T-helper 17 cell (primary cell): ENCODE measurements at regions not wholly inside any gene's neighbourhood (a gene's known extent, or its start where the extent isn't known, plus 50 kb on each side); places are given as distances from the start of the nearest gene placed in this dataset.

Experiments used
- ATAC-seq: fragments of 150-1000 bp; cut with Tn5 transposase; 2 replicates; pipeline ENCODE4 v1.10.0; 2021; ENCODE audit warnings: mild to moderate bottlenecking, moderate library complexity
- DNase-seq, 3 donors: peaks; one replicate each; pipeline versions ENCODE4 v3.0.0 to v3.0.0-alpha.2; 2020 to 2021
- H3K9me3 ChIP-seq: one replicate; pipeline ENCODE4 v1.7.0; 2013; ENCODE audit warnings: low read length, mild to moderate bottlenecking; ENCODE audit not compliant: control insufficient read depth, poor library complexity, severe bottlenecking
- H3K27ac Mint-ChIP-seq: one replicate; pipeline ENCODE4 v1.8.0; 2022; ENCODE audit warnings: mild to moderate bottlenecking, moderate library complexity, mixed read lengths
- H3K27me3 Mint-ChIP-seq: one replicate; pipeline ENCODE4 v1.8.0; 2022; ENCODE audit warnings: mixed read lengths
- H3K36me3 Mint-ChIP-seq: one replicate; pipeline ENCODE4 v1.8.0; 2022; ENCODE audit warnings: low read depth, mixed read lengths
- H3K4me1 Mint-ChIP-seq: one replicate; pipeline ENCODE4 v1.8.0; 2022; ENCODE audit warnings: mild to moderate bottlenecking, mixed read lengths
- H3K4me3 Mint-ChIP-seq: one replicate; pipeline ENCODE4 v1.8.0; 2022; ENCODE audit warnings: mild to moderate bottlenecking, moderate library complexity, mixed read lengths

DNA sequence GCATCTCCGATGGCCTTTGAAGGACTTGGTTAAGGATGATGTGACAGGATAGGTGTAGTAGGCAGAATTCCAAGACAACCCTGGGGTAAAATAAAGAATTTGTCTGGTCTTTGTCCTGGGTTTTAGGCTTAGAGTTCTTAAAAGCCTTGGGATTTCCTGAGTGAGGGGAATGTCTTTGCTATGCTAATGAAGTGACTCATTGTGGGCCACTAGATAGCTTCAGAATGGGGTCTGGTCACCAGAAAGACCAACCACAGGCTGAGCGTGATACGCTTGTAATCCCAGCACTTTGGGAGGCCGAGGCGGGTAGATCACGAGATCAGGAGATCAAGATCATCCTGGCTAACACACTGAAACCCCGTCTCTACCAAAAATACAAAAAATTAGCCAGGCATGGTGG lies 182.8 kb upstream of the TOX3 start:
- ATAC-seq, result no peak
- no peaks in the 10 kb centered on the region for H3K27me3 Mint-ChIP-seq
- H3K27ac Mint-ChIP-seq, result no peak overlapping the region
- no peak overlapping the region for H3K4me3 Mint-ChIP-seq
- no peak for DNase-seq
- peaks cover 2% of the 10 kb centered on the region for H3K36me3 Mint-ChIP-seq
- no peaks in the 10 kb centered on the region for H3K4me1 Mint-ChIP-seq
- H3K9me3 ChIP-seq, result peaks cover 3% of the 10 kb centered on the region

GRCh38 chr16:52727849-52728248 lies 180.9 kb upstream of the TOX3 start:
- DNase-seq, result no peak
- ATAC-seq, result no peak

DNA sequence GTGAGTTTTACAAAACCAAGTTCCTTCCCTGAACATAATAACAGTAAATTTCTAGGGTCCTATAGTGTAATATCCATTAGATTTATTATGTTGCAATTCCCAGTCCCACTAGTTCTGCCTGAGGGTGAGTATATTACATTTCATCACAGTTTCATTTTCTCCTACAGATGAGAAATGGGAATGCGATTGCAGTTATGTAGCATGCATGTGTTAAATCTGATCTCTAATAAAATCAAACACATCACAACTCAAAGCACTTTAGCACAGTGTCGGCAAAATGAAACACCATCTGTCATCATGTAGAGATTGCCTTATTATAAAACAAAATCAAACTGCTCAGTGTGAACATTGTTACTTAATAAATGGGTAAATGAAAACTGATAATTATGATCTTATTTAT lies 180.5 kb upstream of the TOX3 start:
- H3K27ac Mint-ChIP-seq, result no peak overlapping the region

More at GRCh38 chr16:52727849-52728248, 180.9 kb upstream of the TOX3 start:
- H3K9me3 ChIP-seq, result peaks cover 3% of the 10 kb centered on the region
- Mint-ChIP-seq H3K27ac (no peak overlapping the region), H3K36me3 (peaks cover 2% of the 10 kb centered on the region), H3K4me1 (no peaks in the 10 kb centered on the region), H3K4me3 (no peak overlapping the region), H3K27me3 (no peaks in the 10 kb centered on the region)

DNA sequence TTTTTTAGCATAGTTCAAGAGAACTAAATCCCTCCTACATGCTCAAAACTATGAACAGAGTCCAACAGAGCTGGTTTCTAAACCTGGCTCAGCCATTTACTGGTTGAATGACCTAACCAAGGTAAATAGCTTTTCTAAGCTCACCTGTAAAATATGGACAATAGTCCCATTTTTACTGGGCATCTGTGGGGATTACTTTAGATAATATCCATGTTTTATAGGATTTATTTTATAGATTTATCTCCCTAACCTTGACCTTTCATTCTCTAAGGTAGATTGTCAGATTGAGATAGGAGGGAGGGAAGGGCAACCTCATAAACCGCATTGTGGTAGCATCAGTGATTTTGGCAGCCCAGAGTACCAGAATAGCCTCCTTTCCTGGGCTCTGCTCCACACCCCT lies 178.5 kb upstream of the TOX3 start:
- Mint-ChIP-seq H3K27ac (no peak overlapping the region), H3K4me1 (no peaks in the 10 kb centered on the region), H3K4me3 (no peak overlapping the region), H3K27me3 (no peaks in the 10 kb centered on the region), H3K36me3 (no peaks in the 10 kb centered on the region)
- ATAC-seq, result no peak
- DNase-seq, result no peak
- H3K9me3 ChIP-seq, result peaks cover 3% of the 10 kb centered on the region

More for the DNA sequence above, 180.5 kb upstream of the TOX3 start:
- Mint-ChIP-seq H3K4me1 (no peaks in the 10 kb centered on the region), H3K36me3 (peaks cover under 1% of the 10 kb centered on the region), H3K4me3 (no peak overlapping the region), H3K27me3 (no peaks in the 10 kb centered on the region)
- DNase-seq (no peak), ATAC-seq (no peak)
- H3K9me3 ChIP-seq, result peaks cover 3% of the 10 kb centered on the region

- H3K27me3 Mint-ChIP-seq, result no peaks in the 10 kb centered on the region
- no peak overlapping the region for H3K27ac Mint-ChIP-seq
- H3K4me1 Mint-ChIP-seq, result no peaks in the 10 kb centered on the region
- no peaks in the 10 kb centered on the region for H3K9me3 ChIP-seq
- no peaks in the 10 kb centered on the region for H3K36me3 Mint-ChIP-seq
- ATAC-seq, result no peak
- H3K4me3 Mint-ChIP-seq, result no peak overlapping the region
- no peak for DNase-seq
These were observed 178.1 kb upstream of the TOX3 start for GRCh38 chr16:52725043-52725442.

DNA sequence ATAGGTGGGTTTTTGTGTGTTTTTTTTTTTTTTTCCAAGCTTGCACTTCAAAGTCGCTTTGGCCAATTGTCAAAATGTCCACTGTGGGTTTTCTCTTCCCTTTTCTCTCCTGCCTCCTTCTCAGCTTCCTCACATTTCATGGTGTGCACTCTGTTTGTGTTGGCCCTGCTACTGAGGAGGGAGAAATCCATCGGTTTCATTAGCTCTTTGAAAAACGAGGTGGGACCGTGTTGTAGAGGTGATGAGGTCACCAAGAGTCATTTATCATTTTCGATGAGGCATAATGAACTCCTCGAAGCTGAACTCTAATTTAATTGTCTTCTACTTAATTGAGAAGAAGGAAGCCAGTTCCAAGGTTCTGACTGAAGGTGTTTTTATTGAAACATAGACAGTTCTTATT lies 174.4 kb upstream of the TOX3 start:
- H3K27ac Mint-ChIP-seq, result no peak overlapping the region
- ATAC-seq (no peak), DNase-seq (no peak)
- H3K4me1 Mint-ChIP-seq, result no peaks in the 10 kb centered on the region
- no peaks in the 10 kb centered on the region for H3K9me3 ChIP-seq
- H3K4me3 Mint-ChIP-seq, result no peak overlapping the region
- no peaks in the 10 kb centered on the region for H3K36me3 Mint-ChIP-seq
- no peaks in the 10 kb centered on the region for H3K27me3 Mint-ChIP-seq

DNA sequence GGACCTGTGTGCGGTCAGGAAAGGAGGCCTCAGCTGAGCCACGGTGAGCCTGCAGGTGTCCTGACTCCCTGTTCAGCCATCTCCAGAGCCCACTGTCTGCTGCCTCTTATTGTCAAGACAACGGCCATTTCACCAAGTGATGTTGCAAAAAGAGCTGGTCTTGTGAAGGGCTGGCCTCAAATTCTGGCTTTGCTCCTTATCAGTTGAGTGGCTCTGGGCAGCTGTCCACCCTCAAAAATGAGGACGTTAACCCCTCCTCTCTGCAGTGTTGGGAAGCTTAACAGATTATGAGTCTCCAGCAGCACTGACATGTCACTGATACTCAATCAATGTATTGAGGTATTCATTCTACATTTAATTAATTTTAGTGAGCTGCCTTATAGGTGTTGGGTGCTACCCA lies 171.1 kb upstream of the TOX3 start:
- Mint-ChIP-seq H3K27me3 (no peaks in the 10 kb centered on the region), H3K27ac (no peak overlapping the region), H3K4me1 (no peaks in the 10 kb centered on the region), H3K36me3 (no peaks in the 10 kb centered on the region), H3K4me3 (no peak overlapping the region)
- DNase-seq, result no peak
- ATAC-seq, result no peak
- H3K9me3 ChIP-seq, result no peaks in the 10 kb centered on the region

DNA sequence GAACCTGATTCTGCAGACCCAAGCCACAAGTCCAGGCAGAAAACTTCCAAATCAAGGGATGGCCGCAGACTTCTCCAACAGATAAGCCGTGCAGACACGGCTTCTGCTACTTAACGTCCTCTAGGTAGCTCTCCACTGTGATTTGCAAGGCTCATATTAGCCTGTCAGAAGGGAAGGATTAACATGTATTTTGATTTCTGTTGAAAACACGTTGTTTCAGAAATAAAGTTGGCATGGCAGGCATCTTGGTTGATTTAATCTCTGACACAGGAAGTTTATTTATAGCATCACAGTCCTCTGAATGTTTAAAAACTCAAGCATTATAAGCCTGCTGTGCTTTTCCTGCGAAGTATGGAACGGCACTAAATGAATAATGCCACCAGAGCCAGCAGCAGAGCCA lies 166.8 kb upstream of the TOX3 start:
- Mint-ChIP-seq H3K4me3 (no peak overlapping the region), H3K36me3 (no peaks in the 10 kb centered on the region), H3K27me3 (no peaks in the 10 kb centered on the region), H3K4me1 (no peaks in the 10 kb centered on the region), H3K27ac (no peak overlapping the region)
- H3K9me3 ChIP-seq, result no peaks in the 10 kb centered on the region
- DNase-seq (no peak), ATAC-seq (no peak)

GRCh38 chr16:52709306-52709705 lies 162.4 kb upstream of the TOX3 start:
- Mint-ChIP-seq H3K4me3 (no peak overlapping the region), H3K4me1 (no peaks in the 10 kb centered on the region), H3K27ac (no peak overlapping the region), H3K27me3 (no peaks in the 10 kb centered on the region), H3K36me3 (no peaks in the 10 kb centered on the region)
- DNase-seq (no peak), ATAC-seq (no peak)
- H3K9me3 ChIP-seq, result no peaks in the 10 kb centered on the region

DNA sequence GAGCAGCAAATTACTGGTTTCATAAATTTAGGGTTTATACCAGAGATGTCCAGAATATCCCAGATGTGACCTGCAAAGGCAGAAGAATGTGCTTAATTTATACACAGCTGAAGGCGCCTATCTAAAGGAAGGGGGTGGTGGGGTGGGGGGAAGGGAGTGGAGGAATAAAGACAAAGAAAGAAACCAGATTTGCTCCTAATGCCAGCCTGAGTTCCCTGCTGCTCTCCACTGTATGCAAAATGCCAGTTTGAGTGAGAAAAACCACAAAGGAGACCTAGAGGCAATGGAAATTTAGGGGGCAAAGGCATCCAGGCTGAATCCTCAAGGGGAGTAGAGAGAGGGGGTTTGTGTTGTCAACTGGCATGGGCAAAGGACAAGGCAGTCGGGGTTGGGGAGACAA lies 161.5 kb upstream of the TOX3 start:
- Mint-ChIP-seq H3K4me1 (no peaks in the 10 kb centered on the region), H3K27me3 (no peaks in the 10 kb centered on the region), H3K27ac (no peak overlapping the region), H3K4me3 (no peak overlapping the region), H3K36me3 (no peaks in the 10 kb centered on the region)
- DNase-seq, result no peak
- H3K9me3 ChIP-seq, result no peaks in the 10 kb centered on the region
- ATAC-seq, result no peak

GRCh38 chr16:52707676-52708337 lies 160.9 kb upstream of the TOX3 start:
- Mint-ChIP-seq H3K4me1 (no peaks in the 10 kb centered on the region), H3K27me3 (no peaks in the 10 kb centered on the region), H3K4me3 (no peak overlapping the region), H3K36me3 (no peaks in the 10 kb centered on the region), H3K27ac (no peak overlapping the region)
- DNase-seq (no peak), ATAC-seq (no peak)
- H3K9me3 ChIP-seq, result no peaks in the 10 kb centered on the region

DNA sequence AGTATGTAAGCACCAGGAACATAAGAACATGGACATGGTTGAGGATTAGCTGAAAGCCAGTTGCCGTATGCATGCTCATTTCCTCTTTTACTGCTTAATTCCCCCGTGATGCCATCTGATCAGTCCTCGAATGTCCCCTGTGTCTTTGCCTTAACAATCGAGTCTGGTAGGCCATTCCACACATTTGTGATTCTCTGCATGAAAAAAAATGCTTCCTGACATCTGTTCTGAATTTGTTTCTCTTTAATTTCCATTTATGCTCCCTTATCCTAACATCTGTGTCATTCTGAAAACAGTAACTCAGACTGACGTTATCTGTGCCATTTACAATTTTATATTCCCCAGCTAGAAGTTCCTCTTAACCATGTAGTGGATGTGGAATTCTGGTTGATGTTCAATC lies 158.2 kb upstream of the TOX3 start:
- H3K4me3 Mint-ChIP-seq, result no peak overlapping the region
- DNase-seq (no peak), ATAC-seq (no peak)
- no peaks in the 10 kb centered on the region for H3K9me3 ChIP-seq
- no peaks in the 10 kb centered on the region for H3K27me3 Mint-ChIP-seq
- no peaks in the 10 kb centered on the region for H3K4me1 Mint-ChIP-seq
- no peaks in the 10 kb centered on the region for H3K36me3 Mint-ChIP-seq
- H3K27ac Mint-ChIP-seq, result no peak overlapping the region

- H3K36me3 Mint-ChIP-seq, result no peaks in the 10 kb centered on the region
- no peak for DNase-seq
- H3K4me3 Mint-ChIP-seq, result no peak overlapping the region
These were observed 151.0 kb upstream of the TOX3 start for GRCh38 chr16:52697971-52698370.

DNA sequence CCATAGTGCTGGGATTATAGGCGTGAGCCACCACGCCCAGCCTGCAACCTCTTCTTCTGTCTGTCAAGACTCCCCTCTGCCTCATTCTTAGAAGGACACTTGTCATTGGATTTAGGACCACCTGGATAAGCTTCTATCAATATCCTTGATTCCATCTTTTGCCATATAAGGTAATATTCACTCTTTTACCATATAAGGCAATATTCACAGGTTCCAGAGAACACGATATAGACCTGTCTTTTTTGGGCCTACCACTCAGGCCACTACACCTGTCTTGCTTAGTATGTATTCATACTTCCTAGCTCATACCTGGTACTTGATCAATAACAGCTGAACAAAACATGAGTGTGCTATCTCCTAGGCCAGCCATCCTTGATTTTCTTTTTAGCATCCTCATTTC lies 149.2 kb upstream of the TOX3 start:
- no peaks in the 10 kb centered on the region for H3K9me3 ChIP-seq
- no peak for DNase-seq
- H3K4me1 Mint-ChIP-seq, result no peaks in the 10 kb centered on the region
- no peak overlapping the region for H3K4me3 Mint-ChIP-seq
- H3K27me3 Mint-ChIP-seq, result no peaks in the 10 kb centered on the region
- H3K36me3 Mint-ChIP-seq, result no peaks in the 10 kb centered on the region
- no peak overlapping the region for H3K27ac Mint-ChIP-seq
- no peak for ATAC-seq

More at GRCh38 chr16:52697971-52698370, 151.0 kb upstream of the TOX3 start:
- Mint-ChIP-seq H3K27ac (no peak overlapping the region), H3K27me3 (no peaks in the 10 kb centered on the region), H3K4me1 (no peaks in the 10 kb centered on the region)
- H3K9me3 ChIP-seq, result no peaks in the 10 kb centered on the region
- no peak for ATAC-seq
